ENCODE measurements at regions not wholly inside any gene's neighbourhood (a gene's known extent, or its start where the extent isn't known, plus 50 kb on each side); places are given as distances from the start of the nearest gene placed in this dataset.
"Not testable (repeated sequence)": the region's sequence is repeated elsewhere in the genome, so short reads cannot be mapped to it uniquely, and the experiment has no call there.

DNA sequence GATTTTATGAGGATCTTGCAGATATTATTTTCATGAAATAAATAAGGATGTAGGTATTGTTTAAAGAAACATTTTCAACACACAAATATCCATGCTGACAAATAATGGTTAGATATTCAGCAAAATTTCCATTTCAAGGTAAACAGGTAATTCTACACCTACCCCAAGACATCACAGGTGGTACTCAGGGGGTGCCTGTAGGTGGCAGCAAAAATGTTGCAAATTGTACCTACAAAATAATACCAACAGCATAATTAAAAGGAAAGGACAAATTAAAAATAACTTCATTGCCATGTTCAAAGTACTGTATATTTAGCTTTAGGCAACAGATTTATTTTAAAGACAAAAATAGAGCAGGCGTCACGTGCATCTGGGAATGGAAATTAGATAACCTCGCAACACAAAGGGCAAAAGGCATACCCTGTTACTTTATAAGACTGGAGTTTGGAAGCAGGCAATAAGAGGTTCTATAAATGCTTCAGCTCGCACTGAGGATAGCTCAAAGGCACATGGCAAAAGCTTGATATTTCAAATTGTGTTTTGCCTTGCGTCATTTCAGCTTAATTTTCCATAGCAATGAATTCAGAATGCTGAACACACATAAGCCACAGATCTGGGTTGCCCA lies 630.5 kb downstream of the TDRD15 start:
- in situ Hi-C loops (cut with MboI; ENCODE audit: low sequenced_read_pairs): no loop called here

DNA sequence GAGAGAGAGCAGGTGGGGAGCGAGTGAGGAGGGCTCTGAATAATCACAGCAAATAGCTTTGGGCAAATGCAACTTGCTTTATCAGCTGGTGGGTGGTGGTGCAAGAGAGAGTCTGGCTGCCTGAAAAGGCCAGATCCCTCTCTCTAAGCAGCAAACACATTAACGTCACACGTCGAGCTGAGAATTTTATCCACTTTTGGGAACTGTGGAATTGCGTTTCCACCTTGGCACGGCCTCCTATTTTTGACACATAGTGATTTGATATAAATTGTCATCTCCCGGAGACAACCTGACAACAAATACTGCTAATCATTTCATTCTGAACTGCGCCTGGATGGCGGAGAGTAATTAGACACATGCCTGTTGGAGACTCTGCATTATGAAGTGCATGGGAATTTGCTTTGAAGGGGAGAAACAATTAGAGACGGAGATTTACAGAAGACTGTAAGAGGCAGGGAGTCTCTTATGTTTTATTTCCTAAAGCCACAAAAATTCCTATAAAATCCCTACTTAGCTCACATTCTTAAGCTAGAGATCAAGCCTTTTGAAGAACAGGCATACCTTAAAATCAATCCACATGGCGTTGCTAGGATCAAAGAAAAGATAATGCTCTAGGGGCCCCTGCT lies 634.1 kb downstream of the TDRD15 start:
- in situ Hi-C loops (cut with MboI; ENCODE audit: low sequenced_read_pairs): no loop called here

- in situ Hi-C loops (cut with MboI; ENCODE audit: low sequenced_read_pairs): no loop called here
Observed at GRCh38 chr2:21759819-21760218, 636.1 kb downstream of the TDRD15 start.

DNA sequence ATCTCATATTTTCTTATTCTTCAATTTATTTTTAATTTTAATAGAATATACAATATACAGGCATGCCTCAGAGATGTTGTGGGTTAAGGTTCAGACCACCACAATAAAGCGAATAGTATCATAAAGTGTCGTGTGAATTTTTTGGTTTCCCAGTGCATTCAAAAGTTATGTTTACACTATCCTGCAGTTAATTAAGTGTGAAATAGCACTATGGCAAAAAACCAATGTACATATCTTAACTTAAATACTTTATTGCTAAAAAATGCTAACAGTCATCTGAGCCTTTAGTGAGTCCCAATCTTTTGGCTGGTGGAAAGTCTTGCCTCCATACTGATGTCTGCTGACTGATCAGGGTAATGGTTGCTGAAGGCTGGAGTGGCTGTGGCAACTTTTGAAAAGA lies 637.6 kb downstream of the TDRD15 start:
- in situ Hi-C loops (cut with MboI; ENCODE audit: low sequenced_read_pairs): no loop called here

DNA sequence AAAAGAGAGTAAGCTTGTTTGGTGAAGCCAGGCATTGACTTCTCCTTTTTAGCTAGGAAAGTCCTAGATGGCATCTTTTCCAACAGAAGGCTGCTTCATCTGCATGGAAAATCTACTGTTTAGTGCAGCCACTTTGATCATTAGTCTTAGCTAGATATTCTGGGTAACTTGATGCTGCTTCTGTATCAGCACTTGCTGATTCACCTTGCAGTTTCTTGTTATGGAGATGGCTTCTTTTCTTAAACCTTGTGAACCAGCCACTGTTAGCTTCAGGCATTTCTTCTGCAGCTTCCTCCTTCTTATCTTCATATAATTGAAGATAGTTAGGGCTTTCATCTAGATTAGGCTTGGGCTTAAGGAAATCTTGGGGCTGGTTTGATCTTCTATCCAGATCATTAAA lies 639.7 kb downstream of the TDRD15 start:
- in situ Hi-C loops (cut with MboI; ENCODE audit: low sequenced_read_pairs): no loop called here

DNA sequence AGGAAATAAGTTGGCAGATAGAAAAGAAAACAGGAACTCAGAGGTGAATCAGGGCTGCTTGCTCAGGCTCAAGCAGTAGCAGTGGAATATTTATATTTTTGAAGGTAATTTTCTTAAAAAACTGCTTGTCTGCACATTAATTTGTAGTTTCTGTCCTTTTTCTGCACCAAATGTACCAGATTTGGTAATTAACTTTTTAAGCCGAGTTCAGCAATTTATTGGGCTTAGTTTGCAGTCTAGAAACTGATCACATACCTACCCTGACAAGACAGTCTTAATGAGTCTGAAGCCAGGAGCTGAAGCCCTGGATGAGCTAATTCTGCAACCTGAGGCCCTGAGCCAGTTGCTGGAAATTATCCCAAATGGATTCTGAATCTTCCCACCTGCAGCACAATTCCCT lies 647.0 kb downstream of the TDRD15 start:
- in situ Hi-C loops (cut with MboI; ENCODE audit: low sequenced_read_pairs): no loop called here

- in situ Hi-C loops (cut with MboI; ENCODE audit: low sequenced_read_pairs): no loop called here
Observed at GRCh38 chr2:21772624-21773023, 648.9 kb downstream of the TDRD15 start.

DNA sequence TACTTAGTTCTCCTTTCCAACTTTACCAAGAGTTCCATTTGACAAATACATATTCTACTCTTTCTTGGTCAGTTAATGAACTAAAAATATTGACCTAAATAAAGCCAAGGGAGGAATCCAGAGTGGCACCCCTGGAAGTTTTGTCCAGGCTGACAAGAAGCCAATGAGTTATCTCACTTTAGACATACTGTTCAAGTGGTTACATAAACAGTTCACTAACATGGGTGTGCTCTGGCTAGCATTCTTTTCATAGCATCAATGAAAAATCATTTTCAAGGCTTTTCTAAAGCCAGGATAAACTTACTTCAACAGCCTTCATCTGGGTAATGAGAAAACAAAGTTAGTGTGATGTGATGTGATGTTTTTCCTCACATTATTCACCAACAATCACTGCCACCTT lies 649.4 kb downstream of the TDRD15 start:
- in situ Hi-C loops (cut with MboI; ENCODE audit: low sequenced_read_pairs): no loop called here

GRCh38 chr2:21774691-21775368 lies 651.1 kb downstream of the TDRD15 start:
- in situ Hi-C loops (cut with MboI; ENCODE audit: low sequenced_read_pairs): no loop called here

GRCh38 chr2:21779786-21780185 lies 656.0 kb downstream of the TDRD15 start:
- in situ Hi-C loops (cut with MboI; ENCODE audit: low sequenced_read_pairs): no loop called here

DNA sequence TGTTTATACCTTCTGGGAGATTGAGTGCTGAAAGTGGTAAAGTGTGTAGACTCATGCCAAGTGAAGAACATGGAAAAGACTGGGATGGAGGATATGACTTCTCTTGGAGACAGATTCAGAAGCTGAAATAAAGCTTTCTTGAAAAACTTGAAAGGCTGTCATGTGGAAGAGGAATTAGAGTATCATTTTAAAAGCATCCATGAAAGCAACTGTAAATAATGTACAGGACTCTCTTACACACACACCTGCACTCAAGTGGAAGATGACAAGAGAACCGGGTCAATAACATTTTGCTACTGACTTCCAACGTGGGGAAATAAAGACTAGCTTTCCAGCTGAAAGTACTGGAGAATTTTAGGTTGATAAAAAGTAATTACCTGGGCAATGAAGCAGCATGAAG lies 658.2 kb downstream of the TDRD15 start:
- in situ Hi-C loops (cut with MboI; ENCODE audit: low sequenced_read_pairs): no loop called here

- in situ Hi-C loops (cut with MboI; ENCODE audit: low sequenced_read_pairs): no loop called here
Observed at GRCh38 chr2:21782866-21783265, 659.1 kb downstream of the TDRD15 start.

GRCh38 chr2:21787941-21788340 lies 664.2 kb downstream of the TDRD15 start:
- in situ Hi-C loops (cut with MboI; ENCODE audit: low sequenced_read_pairs): no loop called here

DNA sequence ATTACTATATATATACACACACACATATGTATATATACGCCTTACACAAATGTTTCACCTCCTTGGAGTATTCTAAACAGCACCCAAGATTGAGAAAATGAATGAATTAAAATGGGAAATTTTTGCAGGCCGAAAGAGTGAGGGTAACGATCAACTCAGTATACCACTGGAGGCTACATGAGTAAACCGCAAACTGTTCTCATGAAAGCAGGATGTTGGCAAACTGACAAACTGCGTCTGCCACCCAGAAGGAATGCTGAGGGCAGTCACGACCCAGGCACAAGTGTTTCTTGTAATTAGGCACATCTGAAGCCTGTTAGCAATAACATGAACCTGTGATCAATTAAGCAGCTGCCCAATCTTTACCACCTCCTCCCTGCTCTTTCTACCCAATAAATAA lies 666.5 kb downstream of the TDRD15 start:
- in situ Hi-C loops (cut with MboI; ENCODE audit: low sequenced_read_pairs): not testable (repeated sequence)

- in situ Hi-C loops (cut with MboI; ENCODE audit: low sequenced_read_pairs): no loop called here
Observed at GRCh38 chr2:21792571-21792970, 668.8 kb downstream of the TDRD15 start.

DNA sequence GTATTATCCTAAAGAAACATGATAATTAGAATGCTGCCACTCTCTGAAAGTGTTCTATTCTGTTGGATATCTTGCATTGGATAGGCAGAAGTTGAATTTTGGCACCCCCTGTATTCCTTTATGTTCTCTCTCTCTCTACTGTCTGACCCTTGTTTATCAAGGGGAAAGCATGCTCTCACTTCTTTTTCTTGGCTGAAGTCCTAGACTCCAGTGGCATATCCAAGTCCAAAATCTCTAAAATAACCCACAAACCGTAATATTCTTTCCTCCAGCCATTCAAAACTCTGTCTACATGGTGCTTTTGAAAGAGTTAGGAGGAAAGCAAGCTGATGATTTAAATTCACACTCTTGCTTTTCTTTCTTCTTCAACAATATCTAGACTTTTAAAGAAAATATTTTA lies 669.7 kb downstream of the TDRD15 start:
- in situ Hi-C loops (cut with MboI; ENCODE audit: low sequenced_read_pairs): no loop called here

DNA sequence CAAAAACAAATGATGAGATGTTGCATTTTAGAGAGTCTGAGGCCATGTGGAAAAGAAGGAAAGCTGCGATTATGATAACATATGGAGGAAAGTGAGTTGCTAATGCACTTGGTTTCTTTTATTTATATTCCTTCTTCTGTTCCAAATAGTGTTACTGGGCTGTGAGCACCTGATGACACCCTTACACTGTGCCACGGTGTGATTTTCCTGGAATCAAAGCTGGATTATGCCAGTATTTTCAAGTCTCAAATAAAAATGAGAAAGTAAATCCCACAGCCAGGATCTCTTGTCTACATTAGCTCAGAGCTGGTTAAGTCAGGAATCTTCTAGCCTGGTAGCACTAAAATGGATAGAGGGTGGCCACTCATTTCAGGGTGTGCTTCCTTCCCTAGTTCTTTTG lies 670.8 kb downstream of the TDRD15 start:
- in situ Hi-C loops (cut with MboI; ENCODE audit: low sequenced_read_pairs): no loop called here

DNA sequence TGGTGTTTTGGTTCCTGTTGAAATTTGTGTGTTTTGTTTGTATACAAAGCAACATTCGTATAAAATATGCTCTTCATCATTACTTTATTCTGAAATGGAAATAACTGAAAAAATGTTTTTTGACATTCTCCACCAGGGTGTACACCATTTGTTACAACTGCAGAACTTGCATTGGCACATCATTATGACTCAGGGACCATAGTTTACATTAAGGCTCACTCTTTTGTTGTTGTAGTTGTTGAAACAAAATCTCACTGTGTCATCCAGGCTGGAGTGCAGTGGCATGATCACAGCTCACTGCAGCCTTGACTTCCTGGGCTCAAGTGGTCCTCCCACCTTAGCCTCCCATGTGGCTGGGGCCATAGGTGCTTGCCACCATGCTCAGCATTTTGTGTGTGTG lies 676.6 kb downstream of the TDRD15 start:
- in situ Hi-C loops (cut with MboI; ENCODE audit: low sequenced_read_pairs): no loop called here

DNA sequence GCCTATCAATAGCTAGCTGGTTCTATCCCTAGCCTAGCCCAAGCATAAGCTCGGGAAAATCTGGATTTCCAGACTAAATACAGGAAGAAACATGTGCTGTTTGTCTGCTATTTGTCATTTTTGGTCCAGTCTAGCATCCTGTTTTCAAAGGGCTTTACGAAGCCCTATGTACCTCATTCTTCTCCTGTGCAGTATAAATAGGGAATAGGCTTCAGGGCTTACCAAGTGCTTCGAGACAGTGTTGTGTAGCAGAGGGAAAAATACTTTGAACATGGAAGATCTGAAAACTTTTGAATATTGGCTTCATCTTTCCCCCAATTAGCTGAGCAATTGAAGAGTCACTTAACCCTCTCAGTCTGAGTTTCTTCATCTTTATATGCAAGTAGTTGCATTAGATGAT lies 679.8 kb downstream of the TDRD15 start:
- in situ Hi-C loops (cut with MboI; ENCODE audit: low sequenced_read_pairs): no loop called here

- in situ Hi-C loops (cut with MboI; ENCODE audit: low sequenced_read_pairs): no loop called here
Observed at GRCh38 chr2:21804151-21804550, 680.4 kb downstream of the TDRD15 start.

GRCh38 chr2:21811541-21811940 lies 687.8 kb downstream of the TDRD15 start:
- in situ Hi-C loops (cut with MboI; ENCODE audit: low sequenced_read_pairs): no loop called here

DNA sequence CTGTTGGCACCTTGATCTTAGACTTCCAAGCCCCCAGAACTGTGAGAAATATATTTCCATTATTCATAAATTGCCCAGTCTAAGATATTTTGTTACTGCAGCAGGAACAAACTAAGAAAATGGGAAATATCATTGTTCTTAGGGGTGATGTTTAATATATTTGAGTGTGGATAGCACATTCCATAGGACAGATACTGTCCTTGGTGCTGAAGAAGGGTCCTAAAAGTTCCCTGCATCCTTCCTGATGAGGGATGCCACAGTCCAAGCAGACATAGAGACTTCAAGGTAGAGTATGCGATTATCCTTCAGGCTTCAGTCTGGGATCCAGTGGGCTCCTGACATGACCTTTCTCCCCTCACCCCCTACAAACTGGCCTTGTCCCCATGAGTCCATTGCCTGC lies 689.0 kb downstream of the TDRD15 start:
- in situ Hi-C loops (cut with MboI; ENCODE audit: low sequenced_read_pairs): no loop called here

All from HL-60/S4 treated with phorbol 12-myristate 13-acetate at 8.2 ng/mL for 4 days and 3 days (cell line).